ENCODE measurements at regions not wholly inside any gene's neighbourhood (a gene's known extent, or its start where the extent isn't known, plus 50 kb on each side); places are given as distances from the start of the nearest gene placed in this dataset.

DNA sequence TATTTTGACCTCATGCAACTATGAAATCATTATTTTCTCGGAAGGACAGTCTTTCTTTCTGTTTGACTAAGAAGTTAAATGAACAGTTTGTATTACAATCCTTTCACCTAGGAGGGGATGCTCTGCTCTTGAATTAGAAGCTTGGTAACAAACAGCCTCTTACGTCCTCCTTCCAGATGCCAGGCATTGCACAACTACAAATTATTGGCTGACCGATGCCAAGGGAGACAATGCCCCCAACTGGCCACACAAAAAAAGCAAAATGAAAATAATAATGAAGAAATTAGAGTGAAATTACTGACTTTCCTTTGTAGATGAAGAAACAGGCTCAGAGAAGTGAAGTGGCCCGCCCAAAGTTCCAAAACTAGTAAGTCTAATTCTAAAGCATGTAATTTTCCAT lies 177.9 kb downstream of the CYRIA start:
- no peak for TF ChIP-seq ZFX (IDR thresholded peaks at IDR 0.05; ENCODE audit: borderline replicate concordance)
- TF ChIP-seq, protein P1, sequence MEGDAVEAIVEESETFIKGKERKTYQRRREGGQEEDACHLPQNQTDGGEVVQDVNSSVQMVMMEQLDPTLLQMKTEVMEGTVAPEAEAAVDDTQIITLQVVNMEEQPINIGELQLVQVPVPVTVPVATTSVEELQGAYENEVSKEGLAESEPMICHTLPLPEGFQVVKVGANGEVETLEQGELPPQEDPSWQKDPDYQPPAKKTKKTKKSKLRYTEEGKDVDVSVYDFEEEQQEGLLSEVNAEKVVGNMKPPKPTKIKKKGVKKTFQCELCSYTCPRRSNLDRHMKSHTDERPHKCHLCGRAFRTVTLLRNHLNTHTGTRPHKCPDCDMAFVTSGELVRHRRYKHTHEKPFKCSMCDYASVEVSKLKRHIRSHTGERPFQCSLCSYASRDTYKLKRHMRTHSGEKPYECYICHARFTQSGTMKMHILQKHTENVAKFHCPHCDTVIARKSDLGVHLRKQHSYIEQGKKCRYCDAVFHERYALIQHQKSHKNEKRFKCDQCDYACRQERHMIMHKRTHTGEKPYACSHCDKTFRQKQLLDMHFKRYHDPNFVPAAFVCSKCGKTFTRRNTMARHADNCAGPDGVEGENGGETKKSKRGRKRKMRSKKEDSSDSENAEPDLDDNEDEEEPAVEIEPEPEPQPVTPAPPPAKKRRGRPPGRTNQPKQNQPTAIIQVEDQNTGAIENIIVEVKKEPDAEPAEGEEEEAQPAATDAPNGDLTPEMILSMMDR (IDR thresholded peaks at IDR 0.05), result peak; percentile 57
- H3K27ac ChIP-seq, result no peak overlapping the region

DNA sequence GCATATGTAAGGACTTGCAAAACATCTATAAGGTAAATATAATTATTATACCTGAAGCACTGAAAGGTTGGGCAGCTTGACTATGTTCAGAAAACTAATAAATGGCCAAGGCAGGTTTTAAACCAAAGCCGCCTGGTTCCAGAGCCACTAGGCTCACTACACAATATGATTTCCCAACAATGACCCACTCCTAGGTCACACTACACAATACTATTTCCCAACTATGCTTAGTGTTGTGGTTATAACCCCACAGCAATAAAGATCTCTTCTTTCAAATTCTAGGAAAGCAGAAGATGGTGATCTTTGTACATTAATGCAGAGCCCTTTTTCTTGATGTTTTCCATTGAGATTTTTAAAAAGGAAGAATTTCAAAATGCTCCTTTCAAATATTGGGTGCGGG lies 180.4 kb downstream of the CYRIA start:
- H3K27ac ChIP-seq, result no peak overlapping the region
- TF ChIP-seq, protein P1 (IDR thresholded peaks at IDR 0.05), result no peak
- no peak for TF ChIP-seq ZFX (IDR thresholded peaks at IDR 0.05; ENCODE audit: borderline replicate concordance)

- TF ChIP-seq, protein P1 (IDR thresholded peaks at IDR 0.05), result no peak
- no peak for TF ChIP-seq ZFX (IDR thresholded peaks at IDR 0.05; ENCODE audit: borderline replicate concordance)
- H3K27ac ChIP-seq, result no peak overlapping the region
Observed at GRCh38 chr2:16482460-16482859, 183.2 kb downstream of the CYRIA start.

DNA sequence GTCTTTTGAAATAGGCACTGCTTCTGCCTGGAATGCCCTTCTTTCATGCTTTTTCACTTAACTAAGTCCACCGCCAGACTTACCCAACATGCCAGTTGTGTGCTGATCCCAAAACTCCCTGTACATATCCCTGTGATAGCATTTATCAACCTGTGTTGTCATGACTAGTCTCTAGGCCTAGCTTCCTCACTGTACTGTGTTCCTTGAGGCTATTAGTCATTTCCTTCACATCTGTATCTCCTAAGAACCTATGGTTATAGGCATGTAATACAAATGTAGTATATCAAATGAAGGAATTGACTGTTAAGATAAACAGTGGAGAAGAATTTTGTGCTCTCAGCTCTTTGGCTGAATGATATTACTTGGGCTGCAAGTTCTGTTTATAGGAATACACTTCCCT lies 184.3 kb downstream of the CYRIA start:
- H3K27ac ChIP-seq, result no peak overlapping the region
- TF ChIP-seq ZFX (IDR thresholded peaks at IDR 0.05; ENCODE audit: borderline replicate concordance), result no peak
- TF ChIP-seq, protein P1 (IDR thresholded peaks at IDR 0.05), result no peak

DNA sequence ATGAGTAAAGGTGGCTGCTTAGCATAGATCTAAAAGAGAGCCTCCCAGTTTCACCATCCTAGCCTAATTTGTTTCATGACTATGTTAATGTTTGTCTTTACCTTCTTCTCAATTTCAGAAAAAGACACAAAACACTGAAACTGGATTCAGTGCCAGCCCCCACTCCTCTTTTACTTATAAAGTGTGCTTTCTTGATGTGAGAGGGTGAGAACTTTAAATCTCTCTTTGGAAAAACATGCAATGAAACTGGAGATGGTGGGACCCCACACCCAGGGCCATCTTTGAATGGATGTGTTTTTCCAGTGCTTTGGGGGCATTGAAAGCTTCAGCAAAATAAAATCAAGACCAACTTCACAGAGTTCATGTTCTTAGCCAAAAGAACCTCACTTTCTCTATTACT lies 185.9 kb downstream of the CYRIA start:
- H3K27ac ChIP-seq, result no peak overlapping the region
- TF ChIP-seq, protein P1 (IDR thresholded peaks at IDR 0.05), result no peak
- no peak for TF ChIP-seq ZFX (IDR thresholded peaks at IDR 0.05; ENCODE audit: borderline replicate concordance)

DNA sequence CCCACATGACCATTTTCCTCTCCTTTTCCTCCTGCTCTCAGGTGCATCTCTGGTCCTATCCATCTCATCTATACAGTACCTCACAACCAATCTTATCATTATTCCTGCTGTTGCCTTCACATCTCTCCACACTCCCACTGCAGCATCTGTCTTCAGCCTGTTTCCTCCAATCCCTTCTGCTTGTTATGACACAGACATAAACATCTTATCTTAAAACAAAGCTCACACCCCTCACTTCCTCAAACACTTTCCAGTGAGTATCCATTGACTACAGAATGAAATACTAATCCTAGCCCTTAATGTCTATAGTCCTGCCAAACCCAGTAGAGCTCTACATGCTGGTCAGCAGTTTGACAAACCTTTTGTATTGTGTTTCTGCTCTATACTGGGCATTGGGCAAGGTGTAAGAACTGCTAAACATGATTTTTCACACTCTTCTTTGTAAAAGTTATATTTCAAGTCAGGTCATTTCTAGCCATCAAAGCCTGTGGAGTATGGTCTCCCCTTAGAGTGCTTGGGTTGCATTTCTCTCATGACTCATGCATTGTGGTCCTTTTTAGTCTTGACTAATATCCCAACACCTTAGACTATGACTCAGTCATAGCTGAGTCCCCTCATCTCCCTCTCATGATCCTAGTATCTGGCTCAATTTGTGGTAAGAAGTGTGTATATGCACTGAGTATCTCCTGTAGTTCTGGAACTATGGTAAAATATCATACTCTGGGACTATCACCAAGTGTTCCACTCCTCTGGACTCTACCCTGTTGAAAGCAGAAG lies 187.0 kb downstream of the CYRIA start:
- TF ChIP-seq, protein P1 (IDR thresholded peaks at IDR 0.05), result no peak
- H3K27ac ChIP-seq, result no peak overlapping the region

GRCh38 chr2:16477648-16478047 lies 188.0 kb downstream of the CYRIA start:
- H3K27ac ChIP-seq, result no peak overlapping the region
- TF ChIP-seq, protein P1 (IDR thresholded peaks at IDR 0.05), result no peak
- no peak for TF ChIP-seq ZFX (IDR thresholded peaks at IDR 0.05; ENCODE audit: borderline replicate concordance)

Measured in 22Rv1 (cell line).